Transverse colon (tissue), 4 donors: ENCODE measurements at regions not wholly inside any gene's neighbourhood (a gene's known extent, or its start where the extent isn't known, plus 50 kb on each side); places are given as distances from the start of the nearest gene placed in this dataset.

ENCODE experiments used
- CTCF ChIP-seq, 5 experiments: fragments of 200-600 bp in 3 of 5; fragments of 450-650 bp in 2 of 5; sonication (generic) in 3 of 5; IDR thresholded peaks; 1 replicate in 2 of 5; 2 replicates in 3 of 5; pipeline ENCODE4 v1.5.1; 2016 to 2017; ENCODE audit warnings: antibody characterized with exemption in 5 of 5, inconsistent platforms in 3 of 5, mild to moderate bottlenecking in 2 of 5, moderate library complexity in 1 of 5
- POLR2A ChIP-seq: fragments of 450-650 bp; IDR thresholded peaks from one replicate; pipeline ENCODE4 v1.6.1; 2016; ENCODE audit warnings: antibody characterized with exemption, mild to moderate bottlenecking, moderate library complexity
- POLR2AphosphoS5 ChIP-seq, 3 donors: sonication (generic); formaldehyde crosslinking; IDR thresholded peaks; one replicate each; pipeline ENCODE4 v1.6.1; 2016; ENCODE audit warnings: antibody characterized with exemption in 3 of 3

GRCh38 chr12:25698772-25699171 is 145.7 kb upstream of the LMNTD1 start:
- TF ChIP-seq CTCF (IDR thresholded peaks at IDR 0.05) (no peak), POLR2A (no peak), POLR2AphosphoS5 (IDR thresholded peaks at IDR 0.05) (no peak)
